ENCODE measurements at regions not wholly inside any gene's neighbourhood (a gene's known extent, or its start where the extent isn't known, plus 50 kb on each side); places are given as distances from the start of the nearest gene placed in this dataset.
"Not testable (repeated sequence)": the region's sequence is repeated elsewhere in the genome, so short reads cannot be mapped to it uniquely, and the experiment has no call there.

GRCh38 chr13:50226515-50227155 is 211.4 kb downstream of the KCNRG start:
- DNase-seq (ENCODE audit: low spot score) = no peak

GRCh38 chr13:50227361-50227760 is 212.1 kb downstream of the KCNRG start:
- no peak for DNase-seq (ENCODE audit: low spot score)

GRCh38 chr13:50228527-50228926 is 213.3 kb downstream of the KCNRG start:
- DNase-seq (ENCODE audit: low spot score) = no peak

GRCh38 chr13:50229960-50230661 is 214.9 kb downstream of the KCNRG start:
- DNase-seq (ENCODE audit: low spot score) = no peak

GRCh38 chr13:50230662-50230978 is 215.4 kb downstream of the KCNRG start:
- DNase-seq (ENCODE audit: low spot score) = no peak

DNA sequence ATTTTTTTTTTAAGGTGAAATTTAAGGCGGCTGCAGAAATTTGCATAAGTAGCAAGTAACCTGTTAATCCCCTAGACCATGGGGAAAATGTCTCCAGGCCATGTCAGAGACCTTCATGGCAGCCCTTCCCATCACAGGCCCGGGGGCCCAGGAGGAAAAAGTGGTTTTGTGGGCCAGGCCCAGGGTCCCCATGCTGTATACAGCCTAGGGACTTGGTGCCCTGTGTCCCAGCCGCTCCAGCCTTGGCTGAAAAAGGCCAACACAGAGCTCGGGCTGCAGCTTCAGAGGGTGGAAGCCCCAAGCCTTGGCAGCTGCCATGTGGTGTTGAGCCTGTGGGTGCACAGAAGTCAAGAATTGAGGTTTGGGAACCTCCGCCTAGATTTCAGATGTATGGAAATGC is 218.3 kb downstream of the KCNRG start:
- DNase-seq (ENCODE audit: low spot score) = not testable (repeated sequence)

GRCh38 chr13:50235604-50236342 is 220.5 kb downstream of the KCNRG start:
- DNase-seq (ENCODE audit: low spot score) = no peak

- no peak for DNase-seq (ENCODE audit: low spot score)
These were observed 221.7 kb downstream of the KCNRG start for GRCh38 chr13:50236898-50237318.

GRCh38 chr13:50238922-50239321 is 223.7 kb downstream of the KCNRG start:
- DNase-seq (ENCODE audit: low spot score) = no peak

DNA sequence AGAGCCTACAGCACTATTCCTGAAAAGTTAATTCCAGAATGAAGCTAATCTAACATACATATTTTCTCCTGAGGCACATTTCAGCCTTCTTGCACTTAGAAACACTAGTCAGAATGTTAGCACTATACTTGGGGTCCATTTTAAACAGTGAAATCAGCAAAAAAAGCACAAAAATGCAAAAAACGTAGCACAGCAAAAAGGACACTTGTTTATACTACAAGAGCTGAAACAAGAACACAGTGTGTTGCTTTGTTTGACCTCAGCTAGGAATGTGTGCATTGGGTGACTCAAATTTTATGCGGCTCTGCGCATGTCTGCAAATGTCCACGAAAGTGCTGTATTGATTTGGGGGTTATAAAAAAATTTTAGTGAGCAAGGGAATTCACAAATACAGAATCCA is 226.2 kb downstream of the KCNRG start:
- DNase-seq (ENCODE audit: low spot score) = no peak

- DNase-seq (ENCODE audit: low spot score) = no peak
These were observed 228.7 kb downstream of the KCNRG start for GRCh38 chr13:50243931-50244330.

DNA sequence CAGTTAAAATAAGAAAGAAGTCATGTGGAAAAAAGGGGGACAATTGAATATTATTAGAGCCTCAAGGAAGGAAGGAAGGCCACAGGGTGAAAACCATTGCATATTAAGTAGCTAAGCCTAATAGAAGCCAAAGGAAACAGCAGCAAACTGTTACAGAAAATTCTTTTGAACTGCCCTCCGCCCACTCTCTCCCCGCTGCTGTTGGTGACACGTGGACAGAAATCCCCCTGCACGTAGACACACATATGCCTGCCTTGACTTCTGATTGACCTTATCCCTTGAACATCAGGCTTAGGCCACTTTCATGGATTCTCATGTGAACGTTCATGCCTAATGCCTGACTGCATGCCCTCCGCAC is 229.1 kb downstream of the KCNRG start:
- no peak for DNase-seq (ENCODE audit: low spot score)

DNA sequence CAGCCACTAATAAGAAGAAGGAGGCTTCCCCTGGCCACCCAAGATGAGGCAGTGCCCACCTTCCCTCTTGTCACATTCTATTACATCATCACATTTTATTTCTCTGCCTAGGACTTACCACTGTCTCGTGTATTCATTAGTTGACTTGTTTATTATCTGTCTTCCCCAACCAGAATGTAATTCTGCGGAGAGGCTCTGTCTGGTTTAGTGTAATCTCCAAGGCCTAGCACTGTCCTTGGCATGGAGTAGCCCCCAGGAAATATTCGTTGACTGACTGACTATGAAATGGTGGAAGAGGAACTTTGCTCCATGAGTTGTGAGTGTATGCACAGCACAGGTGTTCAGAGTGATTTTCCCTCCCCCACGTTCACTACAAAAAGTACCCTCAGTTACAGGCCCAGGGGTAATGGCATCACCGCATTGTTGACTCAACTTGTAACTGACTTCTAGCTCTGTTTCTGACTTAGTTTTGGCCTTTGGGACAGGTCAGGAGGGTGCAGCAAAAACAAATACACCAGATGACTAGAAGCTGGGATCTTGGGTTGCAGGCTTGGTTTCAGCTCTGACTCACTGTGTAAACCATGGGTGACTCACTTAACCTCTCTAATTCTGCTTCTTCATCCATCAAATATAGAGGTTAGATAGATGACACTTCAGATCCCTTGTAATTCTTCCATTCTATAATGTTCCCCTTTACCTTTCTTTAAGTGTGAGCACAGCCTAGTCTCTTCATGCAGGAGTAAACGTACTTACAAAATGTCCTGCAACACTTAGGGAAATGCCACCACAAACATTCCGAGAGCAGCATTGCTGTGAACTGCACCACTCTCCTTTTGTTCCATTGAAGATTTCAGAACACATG is 229.7 kb downstream of the KCNRG start:
- no peak for DNase-seq (ENCODE audit: low spot score)

DNA sequence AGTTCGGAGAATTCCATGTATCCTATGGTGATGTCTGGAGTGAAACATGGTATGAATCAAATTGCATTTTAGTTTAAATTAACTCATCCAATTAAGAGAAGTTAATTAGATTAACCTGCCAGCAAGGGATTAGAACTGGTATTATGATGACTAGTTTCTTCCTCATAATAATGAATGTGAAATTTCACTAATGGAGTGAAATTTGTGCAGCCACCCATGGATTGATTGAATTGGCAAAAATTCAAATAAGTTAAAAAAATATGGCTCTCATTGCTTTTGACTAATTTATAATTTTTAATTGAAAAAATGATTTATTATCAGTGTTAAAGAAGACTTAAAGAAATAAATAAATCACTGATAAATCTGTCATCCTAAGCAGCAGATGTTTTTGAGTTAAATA is 232.0 kb downstream of the KCNRG start:
- DNase-seq (ENCODE audit: low spot score) = no peak

DNA sequence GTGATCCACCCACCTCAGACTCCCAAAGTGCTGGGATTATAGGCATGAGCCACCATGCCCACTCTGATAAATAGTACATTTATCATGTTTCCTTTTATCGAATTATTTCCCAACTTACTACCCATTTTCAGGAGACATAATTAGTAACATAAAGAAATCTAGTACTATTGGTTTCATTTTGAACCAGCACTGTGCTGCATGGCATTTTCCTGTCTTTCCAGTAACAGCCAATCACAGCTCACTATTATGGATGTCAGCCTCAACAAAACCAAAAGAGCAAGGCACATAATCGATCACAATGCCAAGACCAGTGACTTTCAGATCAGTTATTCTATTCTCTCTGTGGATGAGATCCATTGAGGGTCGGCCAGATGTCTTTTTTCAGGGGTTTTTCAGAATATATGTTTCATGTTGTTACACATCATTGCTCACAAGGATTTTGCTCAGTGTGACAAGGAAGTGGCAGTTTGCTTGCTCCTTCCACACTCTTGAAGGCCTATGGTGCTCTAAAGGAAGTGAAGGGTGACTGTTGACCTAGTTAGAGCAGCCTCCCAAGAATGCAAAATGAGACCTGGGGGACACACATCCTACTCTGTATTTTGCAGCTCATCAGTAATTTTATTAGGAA is 233.4 kb downstream of the KCNRG start:
- DNase-seq (ENCODE audit: low spot score) = no peak

- no peak for DNase-seq (ENCODE audit: low spot score)
These were observed 233.9 kb downstream of the KCNRG start for GRCh38 chr13:50249144-50249521.

DNA sequence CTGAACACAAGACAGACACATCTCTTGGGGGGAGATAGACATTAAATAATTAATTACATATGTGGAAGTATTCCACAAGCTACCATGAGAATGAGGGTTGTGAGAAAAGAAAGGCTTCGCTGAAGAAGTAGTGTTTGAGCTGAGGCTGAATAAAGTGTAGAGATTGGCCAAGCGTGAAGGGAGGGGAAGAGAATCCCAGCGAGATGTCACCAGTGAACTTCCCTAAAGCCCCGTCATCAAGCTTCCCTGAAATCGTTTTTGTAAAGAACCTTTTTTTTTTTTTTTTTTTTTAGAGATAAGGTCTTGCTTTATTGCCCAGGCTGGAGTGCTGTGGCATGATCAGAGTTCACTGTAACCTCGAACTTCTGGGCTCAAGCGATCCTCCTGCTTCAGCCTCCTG is 235.2 kb downstream of the KCNRG start:
- DNase-seq (ENCODE audit: low spot score) = no peak

DNA sequence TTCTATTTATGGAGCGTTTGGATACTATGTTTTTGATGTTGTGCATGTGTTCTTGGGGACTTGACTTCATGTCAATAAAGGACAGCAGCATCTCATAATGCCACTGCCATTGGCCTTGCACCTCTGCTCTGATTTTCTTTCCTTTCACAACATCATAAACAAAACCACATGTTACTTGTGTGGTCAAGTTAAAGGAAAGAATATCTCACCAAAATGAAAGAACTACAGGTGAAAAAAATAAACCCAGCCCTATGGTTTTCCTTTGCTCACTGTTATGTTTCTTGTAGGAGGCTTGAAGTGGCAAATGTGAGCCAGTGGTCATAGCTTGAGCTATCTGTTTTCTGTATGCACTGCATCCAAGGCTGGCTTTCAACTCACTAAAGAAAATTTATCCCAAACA is 240.4 kb downstream of the KCNRG start:
- no peak for DNase-seq (ENCODE audit: low spot score)

DNA sequence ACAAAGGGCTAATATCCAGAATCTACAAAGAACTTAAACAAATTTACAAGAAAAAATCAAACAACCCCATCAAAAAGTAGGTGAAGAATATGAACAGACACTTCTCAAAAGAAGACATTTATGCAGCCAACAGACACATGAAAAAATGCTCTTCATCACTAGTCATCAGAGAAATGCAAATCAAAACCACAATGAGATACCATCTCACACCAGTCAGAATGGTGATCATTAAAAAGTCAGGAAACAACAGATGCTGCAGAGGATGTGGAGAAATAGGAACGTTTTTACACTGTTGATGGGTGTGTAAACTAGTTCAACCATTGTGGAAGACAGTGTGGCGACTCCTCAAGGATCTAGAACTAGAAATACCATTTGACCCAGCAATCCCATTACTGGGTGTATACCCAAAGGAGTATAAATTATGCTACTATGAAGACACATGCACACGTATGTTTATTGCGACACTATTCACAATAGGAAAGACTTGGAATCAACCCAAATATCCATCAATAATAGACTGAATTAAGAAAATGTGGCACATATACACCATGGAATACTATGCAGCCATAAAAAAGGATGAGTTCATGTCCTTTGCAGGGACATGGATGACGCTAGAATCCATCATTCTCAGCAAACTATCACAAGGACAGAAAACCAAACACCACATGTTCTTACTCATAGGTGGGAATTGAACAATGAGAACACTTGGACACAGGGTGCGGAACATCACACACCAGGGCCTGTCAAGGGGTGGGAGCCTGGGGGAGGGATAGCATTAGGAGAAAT is 241.5 kb downstream of the KCNRG start:
- not testable (repeated sequence) for DNase-seq (ENCODE audit: low spot score)

GRCh38 chr13:50257646-50258045 is 242.4 kb downstream of the KCNRG start:
- DNase-seq (ENCODE audit: low spot score) = no peak

Measured in mesenteric fat pad (tissue), 1 donor.